Duodenal mucosa (tissue), 2 donors: ENCODE measurements at regions not wholly inside any gene's neighbourhood (a gene's known extent, or its start where the extent isn't known, plus 50 kb on each side); places are given as distances from the start of the nearest gene placed in this dataset.
"Not testable (repeated sequence)": the region's sequence is repeated elsewhere in the genome, so short reads cannot be mapped to it uniquely, and the experiment has no call there.

ENCODE experiments used
- H3K27ac ChIP-seq: one replicate; pipeline ENCODE4 v1.7.0; 2013; ENCODE audit warnings: low read depth, low read length
- H3K27me3 ChIP-seq, 2 donors: one replicate each; pipeline ENCODE4 v1.7.0; 2013; ENCODE audit warnings: low read length in 2 of 2, control low read depth in 1 of 2; ENCODE audit not compliant: insufficient read depth in 2 of 2, control insufficient read depth in 1 of 2
- H3K36me3 ChIP-seq, 2 donors: one replicate each; pipeline ENCODE4 v1.7.0; 2013; ENCODE audit warnings: low read length in 2 of 2, control low read depth in 1 of 2; ENCODE audit not compliant: insufficient read depth in 2 of 2, control insufficient read depth in 1 of 2
- H3K4me1 ChIP-seq, 2 donors: one replicate each; pipeline ENCODE4 v1.7.0; 2013; ENCODE audit warnings: low read length in 2 of 2, control low read depth in 1 of 2; ENCODE audit not compliant: insufficient read depth in 2 of 2, control insufficient read depth in 1 of 2
- H3K4me3 ChIP-seq, 2 donors: one replicate each; pipeline ENCODE4 v1.7.0; 2013; ENCODE audit warnings: low read length in 2 of 2, low read depth in 1 of 2
- H3K9ac ChIP-seq, 2 donors: one replicate each; pipeline ENCODE4 v1.7.0; 2013; ENCODE audit warnings: low read length in 2 of 2, low read depth in 1 of 2
- H3K9me3 ChIP-seq, 2 donors: one replicate each; pipeline ENCODE4 v1.7.0; 2013; ENCODE audit warnings: low read length in 2 of 2, control low read depth in 1 of 2; ENCODE audit not compliant: control insufficient read depth in 1 of 2

GRCh38 chr9:106156465-106156864, 462.1 kb downstream of the TMEM38B start:
- no peaks in the 10 kb centered on the region for H3K27me3 ChIP-seq
- no peaks in the 10 kb centered on the region for H3K36me3 ChIP-seq
- no peaks in the 10 kb centered on the region for H3K4me1 ChIP-seq
- H3K4me3 ChIP-seq, result no peak overlapping the region
- H3K9me3 ChIP-seq, result no peaks in the 10 kb centered on the region
- H3K9ac ChIP-seq, result no peak overlapping the region
- H3K27ac ChIP-seq, result no peak overlapping the region

- Histone ChIP-seq H3K27me3 (no peaks in the 10 kb centered on the region), H3K9me3 (no peaks in the 10 kb centered on the region), H3K27ac (no peak overlapping the region), H3K4me1 (no peaks in the 10 kb centered on the region), H3K4me3 (no peak overlapping the region), H3K36me3 (no peaks in the 10 kb centered on the region), H3K9ac (no peak overlapping the region)
Observed at GRCh38 chr9:106172265-106172664, 477.9 kb downstream of the TMEM38B start.

GRCh38 chr9:106174346-106174745, 480.0 kb downstream of the TMEM38B start:
- Histone ChIP-seq H3K9ac (no peak overlapping the region), H3K9me3 (no peaks in the 10 kb centered on the region), H3K36me3 (no peaks in the 10 kb centered on the region), H3K4me3 (no peak overlapping the region), H3K27ac (no peak overlapping the region), H3K27me3 (no peaks in the 10 kb centered on the region), H3K4me1 (no peaks in the 10 kb centered on the region)

- Histone ChIP-seq H3K27ac (no peak overlapping the region), H3K9me3 (no peaks in the 10 kb centered on the region), H3K27me3 (no peaks in the 10 kb centered on the region), H3K4me1 (no peaks in the 10 kb centered on the region), H3K4me3 (no peak overlapping the region), H3K36me3 (no peaks in the 10 kb centered on the region), H3K9ac (no peak overlapping the region)
Observed at GRCh38 chr9:106177216-106177615, 482.9 kb downstream of the TMEM38B start.

GRCh38 chr9:106179191-106179590, 484.9 kb downstream of the TMEM38B start:
- H3K27me3 ChIP-seq, result no peaks in the 10 kb centered on the region
- no peaks in the 10 kb centered on the region for H3K4me1 ChIP-seq
- no peaks in the 10 kb centered on the region for H3K36me3 ChIP-seq
- H3K27ac ChIP-seq, result no peak overlapping the region
- no peaks in the 10 kb centered on the region for H3K9me3 ChIP-seq
- H3K9ac ChIP-seq, result no peak overlapping the region
- H3K4me3 ChIP-seq, result no peak overlapping the region

- not testable (repeated sequence) for H3K36me3 ChIP-seq, H3K27ac ChIP-seq, H3K27me3 ChIP-seq, H3K9ac ChIP-seq, H3K4me3 ChIP-seq, H3K9me3 ChIP-seq, H3K4me1 ChIP-seq
Observed at GRCh38 chr9:106203815-106204516, 509.6 kb downstream of the TMEM38B start.

- H3K4me1 ChIP-seq, result no peaks in the 10 kb centered on the region
- H3K9me3 ChIP-seq, result no peaks in the 10 kb centered on the region
- H3K36me3 ChIP-seq, result no peaks in the 10 kb centered on the region
- no peak overlapping the region for H3K4me3 ChIP-seq
- no peak overlapping the region for H3K9ac ChIP-seq
- H3K27ac ChIP-seq, result no peak overlapping the region
- H3K27me3 ChIP-seq, result no peaks in the 10 kb centered on the region
Observed at GRCh38 chr9:106207298-106207697, 513.0 kb downstream of the TMEM38B start.

- Histone ChIP-seq H3K4me1 (no peaks in the 10 kb centered on the region), H3K36me3 (no peaks in the 10 kb centered on the region)
Observed at GRCh38 chr9:106218427-106218826, 524.1 kb downstream of the TMEM38B start.

GRCh38 chr9:106218854-106219253, 524.5 kb downstream of the TMEM38B start:
- Histone ChIP-seq H3K27me3 (no peaks in the 10 kb centered on the region), H3K4me3 (no peak overlapping the region), H3K9ac (no peak overlapping the region), H3K9me3 (no peaks in the 10 kb centered on the region), H3K36me3 (no peaks in the 10 kb centered on the region), H3K4me1 (no peaks in the 10 kb centered on the region), H3K27ac (no peak overlapping the region)

More at GRCh38 chr9:106218427-106218826, 524.1 kb downstream of the TMEM38B start:
- H3K27ac ChIP-seq, result no peak overlapping the region
- no peaks in the 10 kb centered on the region for H3K9me3 ChIP-seq
- no peak overlapping the region for H3K4me3 ChIP-seq
- H3K27me3 ChIP-seq, result no peaks in the 10 kb centered on the region
- H3K9ac ChIP-seq, result no peak overlapping the region

- Histone ChIP-seq H3K9ac (no peak overlapping the region), H3K27me3 (no peaks in the 10 kb centered on the region), H3K9me3 (no peaks in the 10 kb centered on the region), H3K27ac (no peak overlapping the region), H3K4me3 (no peak overlapping the region), H3K36me3 (no peaks in the 10 kb centered on the region), H3K4me1 (no peaks in the 10 kb centered on the region)
Observed at GRCh38 chr9:106220415-106220814, 526.1 kb downstream of the TMEM38B start.

GRCh38 chr9:106228861-106229260, 534.5 kb downstream of the TMEM38B start:
- H3K9ac ChIP-seq, result no peak overlapping the region
- H3K27ac ChIP-seq, result no peak overlapping the region
- no peaks in the 10 kb centered on the region for H3K36me3 ChIP-seq
- no peak overlapping the region for H3K4me3 ChIP-seq
- H3K27me3 ChIP-seq, result no peaks in the 10 kb centered on the region
- H3K9me3 ChIP-seq, result no peaks in the 10 kb centered on the region
- no peaks in the 10 kb centered on the region for H3K4me1 ChIP-seq
